Transverse colon (tissue), 3 donors: ENCODE measurements at regions not wholly inside any gene's neighbourhood (a gene's known extent, or its start where the extent isn't known, plus 50 kb on each side); places are given as distances from the start of the nearest gene placed in this dataset.

Experiments used
- POLR2A ChIP-seq: fragments of 450-650 bp; IDR thresholded peaks from one replicate; pipeline ENCODE4 v1.6.1; 2016; ENCODE audit warnings: antibody characterized with exemption, mild to moderate bottlenecking, moderate library complexity
- TF ChIP-seq, protein P1 (sequence below), 5 experiments: fragments of 200-600 bp in 3 of 5; fragments of 450-650 bp in 2 of 5; sonication (generic) in 3 of 5; IDR thresholded peaks; 1 replicate in 2 of 5; 2 replicates in 3 of 5; pipeline ENCODE4 v1.5.1; 2016 to 2017; ENCODE audit warnings: antibody characterized with exemption in 5 of 5, inconsistent platforms in 3 of 5, mild to moderate bottlenecking in 2 of 5, moderate library complexity in 1 of 5

DNA sequence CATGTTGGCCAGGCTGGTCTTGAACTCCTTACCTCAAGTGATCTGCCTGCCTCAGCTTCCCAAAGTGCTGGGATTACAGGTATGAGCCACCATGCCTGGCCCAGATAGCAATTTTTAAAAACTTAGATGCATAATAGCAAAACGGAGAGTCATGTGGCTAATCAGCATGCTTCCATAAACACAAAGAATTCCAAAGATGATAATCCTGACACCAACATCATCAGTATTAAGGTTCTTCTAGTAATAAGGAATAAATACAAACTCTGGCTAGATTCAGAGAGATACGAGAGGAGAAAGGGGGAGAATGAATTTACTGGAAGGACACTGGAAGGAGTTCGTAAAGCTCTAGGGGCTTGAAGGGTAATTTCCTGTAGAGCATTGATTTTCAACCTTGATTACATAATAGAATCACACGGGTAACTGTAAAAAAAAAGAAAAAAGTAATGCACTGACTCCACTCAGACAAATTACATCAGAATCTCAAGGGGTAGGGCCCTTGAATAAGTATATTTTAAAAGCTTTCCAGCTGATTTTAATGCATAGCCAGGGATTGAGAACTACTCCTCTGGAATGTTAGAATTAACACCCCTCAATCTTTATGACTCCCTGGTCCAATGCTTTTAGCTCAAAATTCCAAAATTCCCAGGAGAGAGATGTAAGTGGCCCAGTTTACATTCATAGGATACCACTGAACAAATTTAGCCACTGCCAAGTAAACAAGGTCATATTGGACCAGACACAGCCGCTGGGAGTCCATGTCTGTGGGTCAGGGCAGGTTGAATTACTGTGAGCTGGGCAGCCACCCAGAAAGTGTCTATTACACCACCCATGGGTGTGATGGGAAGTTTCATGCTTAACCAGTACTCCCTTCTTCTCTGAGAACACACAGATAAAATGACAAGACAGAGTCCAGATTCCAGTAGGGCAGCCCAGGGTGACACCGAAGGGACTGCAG is 243.9 kb downstream of the TBL1XR1 start:
- TF ChIP-seq, protein P1, sequence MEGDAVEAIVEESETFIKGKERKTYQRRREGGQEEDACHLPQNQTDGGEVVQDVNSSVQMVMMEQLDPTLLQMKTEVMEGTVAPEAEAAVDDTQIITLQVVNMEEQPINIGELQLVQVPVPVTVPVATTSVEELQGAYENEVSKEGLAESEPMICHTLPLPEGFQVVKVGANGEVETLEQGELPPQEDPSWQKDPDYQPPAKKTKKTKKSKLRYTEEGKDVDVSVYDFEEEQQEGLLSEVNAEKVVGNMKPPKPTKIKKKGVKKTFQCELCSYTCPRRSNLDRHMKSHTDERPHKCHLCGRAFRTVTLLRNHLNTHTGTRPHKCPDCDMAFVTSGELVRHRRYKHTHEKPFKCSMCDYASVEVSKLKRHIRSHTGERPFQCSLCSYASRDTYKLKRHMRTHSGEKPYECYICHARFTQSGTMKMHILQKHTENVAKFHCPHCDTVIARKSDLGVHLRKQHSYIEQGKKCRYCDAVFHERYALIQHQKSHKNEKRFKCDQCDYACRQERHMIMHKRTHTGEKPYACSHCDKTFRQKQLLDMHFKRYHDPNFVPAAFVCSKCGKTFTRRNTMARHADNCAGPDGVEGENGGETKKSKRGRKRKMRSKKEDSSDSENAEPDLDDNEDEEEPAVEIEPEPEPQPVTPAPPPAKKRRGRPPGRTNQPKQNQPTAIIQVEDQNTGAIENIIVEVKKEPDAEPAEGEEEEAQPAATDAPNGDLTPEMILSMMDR (IDR thresholded peaks at IDR 0.05): no peak
- no peak for TF ChIP-seq POLR2A
